Cerebellar nuclear complex (tissue), 1 donor: ENCODE measurements at regions not wholly inside any gene's neighbourhood (a gene's known extent, or its start where the extent isn't known, plus 50 kb on each side); places are given as distances from the start of the nearest gene placed in this dataset.

Experiments used
- DNase-seq, 2 experiments: peaks; one replicate each; lab custom pipeline; 2025; lab: John Stamatoyannopoulos, UW

- DNase-seq, result no peak
Observed at GRCh38 chr10:10891124-10892082, 126.3 kb upstream of the CELF2 start.

GRCh38 chr10:10892290-10892875 is 125.3 kb upstream of the CELF2 start:
- no peak for DNase-seq

GRCh38 chr10:10897400-10897799 is 120.3 kb upstream of the CELF2 start:
- no peak for DNase-seq

GRCh38 chr10:10901906-10902305 is 115.8 kb upstream of the CELF2 start:
- no peak for DNase-seq

GRCh38 chr10:10902951-10903350 is 114.7 kb upstream of the CELF2 start:
- DNase-seq, result no peak

- no peak for DNase-seq
Observed at GRCh38 chr10:10903620-10904019, 114.1 kb upstream of the CELF2 start.

GRCh38 chr10:10910634-10911033 is 107.0 kb upstream of the CELF2 start:
- DNase-seq, result no peak

GRCh38 chr10:10911035-10911434 is 106.6 kb upstream of the CELF2 start:
- no peak for DNase-seq

GRCh38 chr10:10911471-10911921 is 106.2 kb upstream of the CELF2 start:
- no peak for DNase-seq

- DNase-seq, result no peak
Observed at GRCh38 chr10:10914144-10914543, 103.5 kb upstream of the CELF2 start.

- no peak for DNase-seq
Observed at GRCh38 chr10:10915215-10915614, 102.5 kb upstream of the CELF2 start.

GRCh38 chr10:10917031-10917430 is 100.6 kb upstream of the CELF2 start:
- no peak for DNase-seq

GRCh38 chr10:10919976-10920375 is 97.7 kb upstream of the CELF2 start:
- DNase-seq, result no peak

GRCh38 chr10:10921826-10922461 is 95.7 kb upstream of the CELF2 start:
- DNase-seq, result no peak

- no peak for DNase-seq
Observed at GRCh38 chr10:10923029-10923651, 94.5 kb upstream of the CELF2 start.

- DNase-seq, result no peak
Observed at GRCh38 chr10:10925667-10926066, 92.0 kb upstream of the CELF2 start.

GRCh38 chr10:10927608-10928007 is 90.1 kb upstream of the CELF2 start:
- DNase-seq, result no peak

GRCh38 chr10:10930979-10931743 is 86.5 kb upstream of the CELF2 start:
- no peak for DNase-seq

- no peak for DNase-seq
Observed at GRCh38 chr10:10935032-10935431, 82.6 kb upstream of the CELF2 start.

GRCh38 chr10:10938676-10939075 is 79.0 kb upstream of the CELF2 start:
- no peak for DNase-seq

GRCh38 chr10:10941127-10941730 is 76.4 kb upstream of the CELF2 start:
- no peak for DNase-seq
